ENCODE measurements at regions not wholly inside any gene's neighbourhood (a gene's known extent, or its start where the extent isn't known, plus 50 kb on each side); places are given as distances from the start of the nearest gene placed in this dataset.

- FAIRE-seq = no peak
- H3K4me1 Mint-ChIP-seq (ENCODE audit: low read depth, unreplicated experiment) = peaks cover 51% of the 10 kb centered on the region
Observed at GRCh38 chr2:196247976-196248280, 76.5 kb upstream of the STK17B start.

GRCh38 chr2:196248467-196249094 lies 77.2 kb upstream of the STK17B start:
- no peak for FAIRE-seq
- Mint-ChIP-seq H3K27ac (ENCODE audit: unreplicated experiment) (peak overlapping the region; percentile 2), H3K4me3 (ENCODE audit: unreplicated experiment) (no peak overlapping the region), H3K9me3 (ENCODE audit: unreplicated experiment) (no peaks in the 10 kb centered on the region), H3K4me1 (ENCODE audit: low read depth, unreplicated experiment) (peaks cover 56% of the 10 kb centered on the region), H3K27me3 (ENCODE audit: low read depth, unreplicated experiment) (no peaks in the 10 kb centered on the region), H3K36me3 (ENCODE audit: low read depth, unreplicated experiment) (peaks cover 1% of the 10 kb centered on the region)
- no peak overlapping the region for H2AFZ ChIP-seq (ENCODE audit: low read depth, low read length)
- H4K20me1 ChIP-seq (ENCODE audit: insufficient read depth, low read length) = no peaks in the 10 kb centered on the region
- H3K4me2 ChIP-seq (ENCODE audit: low read length) = peak overlapping the region; percentile 25
- no peaks in the 10 kb centered on the region for H3K27me3 ChIP-seq (ENCODE audit: insufficient read depth, low read length)
- no peaks in the 10 kb centered on the region for H3K9me3 ChIP-seq (ENCODE audit: insufficient read depth, low read depth, low read length)
- H3K27ac ChIP-seq (ENCODE audit: low read depth, low read length) = peak overlapping the region; percentile 40
- no peak overlapping the region for H3K4me3 ChIP-seq (ENCODE audit: insufficient read depth, low read depth, low read length)
- no peaks in the 10 kb centered on the region for H3K79me2 ChIP-seq (ENCODE audit: insufficient read depth, low read length)
- H3K9ac ChIP-seq (ENCODE audit: low read length) = peak overlapping the region; percentile 30
- no peak for DNase-seq (ENCODE audit: low read depth)
- TF ChIP-seq EZH2 (IDR thresholded peaks at IDR 0.05; ENCODE audit: insufficient read depth, low read length) (no peak), CTCF (IDR thresholded peaks at IDR 0.05; ENCODE audit: insufficient read depth, low read depth, low read length) (no peak)
- no peaks in the 10 kb centered on the region for H3K36me3 ChIP-seq (ENCODE audit: insufficient read depth, low read length)
- peaks cover 30% of the 10 kb centered on the region for H3K4me1 ChIP-seq (ENCODE audit: insufficient read depth, low read length)

More at GRCh38 chr2:196247976-196248280, 76.5 kb upstream of the STK17B start:
- TF ChIP-seq EZH2 (IDR thresholded peaks at IDR 0.05; ENCODE audit: insufficient read depth, low read length) (no peak), CTCF (IDR thresholded peaks at IDR 0.05; ENCODE audit: insufficient read depth, low read depth, low read length) (no peak)
- H3K9me3 Mint-ChIP-seq (ENCODE audit: unreplicated experiment) = no peaks in the 10 kb centered on the region
- Histone ChIP-seq H3K27me3 (ENCODE audit: insufficient read depth, low read length) (no peaks in the 10 kb centered on the region), H3K4me3 (ENCODE audit: insufficient read depth, low read depth, low read length) (no peak overlapping the region), H3K27ac (ENCODE audit: low read depth, low read length) (no peak overlapping the region), H2AFZ (ENCODE audit: low read depth, low read length) (no peak overlapping the region), H3K4me2 (ENCODE audit: low read length) (no peak overlapping the region), H3K4me1 (ENCODE audit: insufficient read depth, low read length) (peaks cover 30% of the 10 kb centered on the region), H3K79me2 (ENCODE audit: insufficient read depth, low read length) (no peaks in the 10 kb centered on the region), H3K9ac (ENCODE audit: low read length) (no peak overlapping the region), H3K9me3 (ENCODE audit: insufficient read depth, low read depth, low read length) (no peaks in the 10 kb centered on the region), H3K36me3 (ENCODE audit: insufficient read depth, low read length) (no peaks in the 10 kb centered on the region), H4K20me1 (ENCODE audit: insufficient read depth, low read length) (no peaks in the 10 kb centered on the region)
- peaks cover 1% of the 10 kb centered on the region for H3K36me3 Mint-ChIP-seq (ENCODE audit: low read depth, unreplicated experiment)
- H3K27me3 Mint-ChIP-seq (ENCODE audit: low read depth, unreplicated experiment) = no peaks in the 10 kb centered on the region
- H3K4me3 Mint-ChIP-seq (ENCODE audit: unreplicated experiment) = no peak overlapping the region
- DNase-seq (ENCODE audit: low read depth) = no peak
- H3K27ac Mint-ChIP-seq (ENCODE audit: unreplicated experiment) = peak overlapping the region; percentile 88

GRCh38 chr2:196249171-196249570 lies 77.8 kb upstream of the STK17B start:
- Histone ChIP-seq H3K79me2 (ENCODE audit: insufficient read depth, low read length) (no peaks in the 10 kb centered on the region), H3K4me3 (ENCODE audit: insufficient read depth, low read depth, low read length) (no peak overlapping the region), H3K9me3 (ENCODE audit: insufficient read depth, low read depth, low read length) (no peaks in the 10 kb centered on the region), H3K27me3 (ENCODE audit: insufficient read depth, low read length) (no peaks in the 10 kb centered on the region), H3K4me2 (ENCODE audit: low read length) (peak overlapping the region; percentile 26), H3K27ac (ENCODE audit: low read depth, low read length) (peak overlapping the region; percentile 50), H3K9ac (ENCODE audit: low read length) (peak overlapping the region; percentile 41), H3K36me3 (ENCODE audit: insufficient read depth, low read length) (no peaks in the 10 kb centered on the region), H4K20me1 (ENCODE audit: insufficient read depth, low read length) (no peaks in the 10 kb centered on the region), H2AFZ (ENCODE audit: low read depth, low read length) (no peak overlapping the region), H3K4me1 (ENCODE audit: insufficient read depth, low read length) (peaks cover 30% of the 10 kb centered on the region)
- FAIRE-seq = no peak
- peak overlapping the region; percentile 12 for H3K27ac Mint-ChIP-seq (ENCODE audit: unreplicated experiment)
- H3K4me3 Mint-ChIP-seq (ENCODE audit: unreplicated experiment) = no peak overlapping the region
- H3K4me1 Mint-ChIP-seq (ENCODE audit: low read depth, unreplicated experiment) = peaks cover 56% of the 10 kb centered on the region
- no peaks in the 10 kb centered on the region for H3K9me3 Mint-ChIP-seq (ENCODE audit: unreplicated experiment)
- no peaks in the 10 kb centered on the region for H3K27me3 Mint-ChIP-seq (ENCODE audit: low read depth, unreplicated experiment)
- TF ChIP-seq CTCF (IDR thresholded peaks at IDR 0.05; ENCODE audit: insufficient read depth, low read depth, low read length) (no peak), EZH2 (IDR thresholded peaks at IDR 0.05; ENCODE audit: insufficient read depth, low read length) (no peak)
- DNase-seq (ENCODE audit: low read depth) = peak; percentile 80
- H3K36me3 Mint-ChIP-seq (ENCODE audit: low read depth, unreplicated experiment) = peaks cover 1% of the 10 kb centered on the region
